ENCODE measurements at regions not wholly inside any gene's neighbourhood (a gene's known extent, or its start where the extent isn't known, plus 50 kb on each side); places are given as distances from the start of the nearest gene placed in this dataset.

GRCh38 chr4:100130964-100131363 lies 59.3 kb downstream of the DDIT4L start:
- DNase-seq (ENCODE audit: low read depth) = no peak

- no peak for DNase-seq (ENCODE audit: low read depth)
Observed at GRCh38 chr4:100130491-100130890, 59.8 kb downstream of the DDIT4L start.

GRCh38 chr4:100129774-100130173 lies 60.5 kb downstream of the DDIT4L start:
- no peak for DNase-seq (ENCODE audit: low read depth)

- no peak for DNase-seq (ENCODE audit: low read depth)
Observed at GRCh38 chr4:100128338-100128737, 61.9 kb downstream of the DDIT4L start.

GRCh38 chr4:100124715-100125114 lies 65.6 kb downstream of the DDIT4L start:
- no peak for DNase-seq (ENCODE audit: low read depth)

- no peak for DNase-seq (ENCODE audit: low read depth)
Observed at GRCh38 chr4:100118181-100118580, 72.1 kb downstream of the DDIT4L start.

GRCh38 chr4:100117750-100118149 lies 72.5 kb downstream of the DDIT4L start:
- no peak for DNase-seq (ENCODE audit: low read depth)

GRCh38 chr4:100114909-100115308 lies 75.4 kb downstream of the DDIT4L start:
- no peak for DNase-seq (ENCODE audit: low read depth)

- no peak for DNase-seq (ENCODE audit: low read depth)
Observed at GRCh38 chr4:100113732-100114131, 76.5 kb downstream of the DDIT4L start.

GRCh38 chr4:100113096-100113495 lies 77.2 kb downstream of the DDIT4L start:
- no peak for DNase-seq (ENCODE audit: low read depth)

- DNase-seq (ENCODE audit: low read depth) = no peak
Observed at GRCh38 chr4:100109921-100110320, 80.3 kb downstream of the DDIT4L start.

- no peak for DNase-seq (ENCODE audit: low read depth)
Observed at GRCh38 chr4:100108869-100109268, 81.4 kb downstream of the DDIT4L start.

GRCh38 chr4:100106982-100107381 lies 83.3 kb downstream of the DDIT4L start:
- no peak for DNase-seq (ENCODE audit: low read depth)

GRCh38 chr4:100103671-100104070 lies 86.6 kb downstream of the DDIT4L start:
- DNase-seq (ENCODE audit: low read depth) = no peak

GRCh38 chr4:100100985-100101384 lies 89.3 kb downstream of the DDIT4L start:
- DNase-seq (ENCODE audit: low read depth) = no peak

- DNase-seq (ENCODE audit: low read depth) = no peak
Observed at GRCh38 chr4:100099746-100100145, 90.5 kb downstream of the DDIT4L start.

- no peak for DNase-seq (ENCODE audit: low read depth)
Observed at GRCh38 chr4:100098681-100099080, 91.6 kb downstream of the DDIT4L start.

- DNase-seq (ENCODE audit: low read depth) = no peak
Observed at GRCh38 chr4:100098011-100098545, 92.2 kb downstream of the DDIT4L start.

- peak; percentile 27 for DNase-seq (ENCODE audit: low read depth)
Observed at GRCh38 chr4:100095729-100096595, 94.3 kb downstream of the DDIT4L start.

GRCh38 chr4:100093091-100093866 lies 97.0 kb downstream of the DDIT4L start:
- peak; percentile 76 for DNase-seq (ENCODE audit: low read depth)

- no peak for DNase-seq (ENCODE audit: low read depth)
Observed at GRCh38 chr4:100087743-100088142, 102.5 kb downstream of the DDIT4L start.

GRCh38 chr4:100086766-100087431 lies 103.4 kb downstream of the DDIT4L start:
- DNase-seq (ENCODE audit: low read depth) = no peak
